Renal pelvis (tissue), 1 donor: ENCODE measurements at regions not wholly inside any gene's neighbourhood (a gene's known extent, or its start where the extent isn't known, plus 50 kb on each side); places are given as distances from the start of the nearest gene placed in this dataset.

Source experiments
- DNase-seq: peaks from one replicate; pipeline ENCODE4 v3.0.0-alpha.2; 2013

DNA sequence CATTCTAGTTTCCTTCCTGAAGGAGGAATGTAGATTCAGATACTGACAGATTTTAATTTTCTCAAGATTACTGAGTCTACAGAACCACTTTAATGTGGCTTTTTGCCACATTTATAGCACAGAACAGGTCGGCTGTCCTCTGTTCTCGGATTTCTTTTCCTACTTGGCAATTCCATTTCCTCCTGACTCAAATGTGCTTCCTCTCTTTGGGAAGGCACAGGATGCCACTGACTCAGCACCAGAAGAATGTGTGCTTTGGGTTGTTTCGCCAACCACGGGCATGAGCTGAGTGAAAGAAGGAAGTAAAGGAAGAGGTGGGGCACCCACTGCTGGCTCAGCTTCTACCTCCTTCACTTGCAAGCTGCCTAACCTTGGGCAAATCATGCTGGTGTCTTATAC is 970.6 kb upstream of the ACVR2A start:
- DNase-seq = no peak

DNA sequence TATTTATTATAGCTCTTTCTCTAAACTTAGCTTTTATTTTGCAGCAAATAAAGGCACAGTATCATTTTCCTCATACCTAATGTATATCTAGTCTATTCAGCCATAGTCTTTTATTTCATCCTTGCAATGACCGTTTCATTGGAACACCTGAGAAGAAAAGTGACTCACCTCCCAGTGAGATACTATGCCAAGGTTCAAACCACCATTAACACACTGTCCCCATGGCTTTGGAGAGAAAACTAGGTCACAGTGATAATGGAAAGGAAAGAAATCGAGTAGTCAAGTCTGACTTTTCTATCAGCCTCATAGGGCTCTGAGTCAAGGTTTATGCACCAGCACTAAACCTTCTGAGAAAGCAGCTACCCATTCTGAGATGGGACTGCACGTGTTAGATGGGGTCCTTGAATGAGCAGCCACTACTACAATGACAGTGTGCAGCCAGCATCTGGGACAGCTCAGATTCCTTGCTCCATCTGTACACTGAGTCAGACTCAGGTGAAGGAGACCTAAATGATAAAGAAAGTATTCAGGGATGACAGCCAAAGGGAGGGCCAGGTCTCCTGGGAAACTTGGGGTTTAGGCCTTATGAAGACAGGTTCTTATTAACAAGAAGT is 971.1 kb upstream of the ACVR2A start:
- no peak for DNase-seq

DNA sequence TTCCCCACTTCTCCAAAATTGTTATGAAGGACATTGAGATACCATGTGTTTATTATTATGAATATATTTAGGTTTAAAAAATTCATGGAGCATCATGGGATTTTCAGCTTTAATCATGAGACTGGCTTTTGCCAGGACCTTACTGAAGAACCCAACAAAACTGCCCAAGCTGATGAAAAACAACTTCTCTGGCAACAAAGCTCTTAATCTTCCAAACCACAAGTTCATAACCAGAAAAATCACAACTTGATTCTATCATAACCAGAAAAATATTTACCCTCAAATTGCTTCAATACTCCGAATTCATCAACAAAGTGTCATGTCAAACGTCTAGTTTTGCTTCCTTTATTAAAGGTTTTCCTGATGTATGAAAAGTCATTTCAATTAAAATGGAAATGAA is 971.8 kb upstream of the ACVR2A start:
- no peak for DNase-seq

DNA sequence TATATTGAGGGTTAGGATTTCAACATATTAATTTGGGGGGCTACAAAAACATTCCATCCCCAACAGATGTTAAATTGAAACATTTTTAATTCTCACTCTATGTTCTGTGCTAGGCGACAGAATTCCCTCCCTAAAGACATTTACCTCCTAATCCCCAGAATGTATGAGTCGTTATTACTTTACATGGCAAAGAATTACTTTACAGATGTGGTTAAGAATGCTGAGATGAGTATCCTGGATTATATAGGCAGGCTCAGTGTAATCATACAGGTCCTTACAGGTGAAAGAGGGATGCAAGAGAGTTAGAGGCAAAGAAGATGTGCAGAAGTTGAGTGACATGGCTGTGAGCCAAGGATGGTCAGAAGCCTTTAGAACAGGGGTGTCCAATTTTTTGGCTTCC is 974.1 kb upstream of the ACVR2A start:
- no peak for DNase-seq

DNA sequence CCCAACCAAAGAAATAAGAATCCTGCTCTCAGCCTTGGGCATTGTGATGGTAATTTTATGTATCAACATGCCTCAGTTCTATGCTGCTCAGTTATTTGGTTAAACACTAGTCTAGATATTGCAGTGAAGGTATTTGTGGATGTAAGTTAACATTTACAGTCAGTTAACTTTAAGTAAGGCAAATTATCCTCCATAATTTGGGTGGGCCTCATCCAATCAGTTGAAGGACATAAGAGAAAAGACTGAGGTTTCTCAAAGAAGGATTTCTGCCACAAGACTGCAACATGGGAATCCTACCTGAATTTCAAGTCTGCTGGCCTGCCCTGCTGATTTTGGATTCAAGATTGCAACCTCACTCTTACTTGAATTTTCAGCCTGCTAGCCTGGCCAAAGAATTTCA is 975.5 kb upstream of the ACVR2A start:
- DNase-seq = no peak

DNA sequence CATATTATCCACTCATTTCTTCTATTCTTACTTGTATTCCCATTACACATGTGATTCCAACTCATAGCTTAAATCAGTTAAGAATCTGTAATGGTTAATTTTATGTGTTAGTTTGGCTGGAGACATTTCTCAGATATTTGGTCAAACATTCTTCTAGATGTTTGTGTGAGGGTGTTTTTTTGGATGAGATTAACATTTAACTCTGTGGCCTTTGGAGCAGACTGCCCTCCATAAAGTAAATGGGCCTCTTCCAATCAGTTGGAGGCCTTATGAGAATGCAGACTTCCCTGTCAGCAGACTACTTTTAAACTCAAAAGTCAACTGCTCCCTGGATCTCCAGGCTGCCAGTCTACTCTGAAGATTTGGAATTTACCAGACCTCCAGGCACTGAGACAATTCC is 976.8 kb upstream of the ACVR2A start:
- DNase-seq = no peak

DNA sequence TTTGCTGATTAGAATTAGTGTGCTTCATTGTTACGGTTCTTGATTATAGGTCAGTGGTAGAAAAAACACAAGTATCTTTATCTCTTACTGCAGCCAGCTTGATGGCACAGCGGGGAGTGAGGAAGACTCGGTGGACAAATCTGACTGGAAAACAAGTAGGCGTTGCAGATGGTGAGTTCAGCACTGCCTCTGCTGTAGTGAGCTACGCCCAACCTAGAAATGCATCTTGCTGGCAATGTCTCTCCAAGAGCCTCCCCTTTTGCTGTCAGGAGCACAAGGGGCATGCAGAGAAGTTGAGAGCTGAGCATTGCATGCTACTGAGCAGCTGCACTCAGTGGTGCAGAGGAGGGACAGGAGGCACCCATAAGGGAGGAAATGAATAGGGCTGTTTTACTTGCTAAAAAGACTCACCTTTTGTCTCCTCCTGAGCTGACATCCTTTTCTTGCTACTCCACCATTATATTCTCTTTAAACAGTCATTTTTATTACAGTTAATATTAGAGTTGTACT is 977.3 kb upstream of the ACVR2A start:
- DNase-seq = no peak

DNA sequence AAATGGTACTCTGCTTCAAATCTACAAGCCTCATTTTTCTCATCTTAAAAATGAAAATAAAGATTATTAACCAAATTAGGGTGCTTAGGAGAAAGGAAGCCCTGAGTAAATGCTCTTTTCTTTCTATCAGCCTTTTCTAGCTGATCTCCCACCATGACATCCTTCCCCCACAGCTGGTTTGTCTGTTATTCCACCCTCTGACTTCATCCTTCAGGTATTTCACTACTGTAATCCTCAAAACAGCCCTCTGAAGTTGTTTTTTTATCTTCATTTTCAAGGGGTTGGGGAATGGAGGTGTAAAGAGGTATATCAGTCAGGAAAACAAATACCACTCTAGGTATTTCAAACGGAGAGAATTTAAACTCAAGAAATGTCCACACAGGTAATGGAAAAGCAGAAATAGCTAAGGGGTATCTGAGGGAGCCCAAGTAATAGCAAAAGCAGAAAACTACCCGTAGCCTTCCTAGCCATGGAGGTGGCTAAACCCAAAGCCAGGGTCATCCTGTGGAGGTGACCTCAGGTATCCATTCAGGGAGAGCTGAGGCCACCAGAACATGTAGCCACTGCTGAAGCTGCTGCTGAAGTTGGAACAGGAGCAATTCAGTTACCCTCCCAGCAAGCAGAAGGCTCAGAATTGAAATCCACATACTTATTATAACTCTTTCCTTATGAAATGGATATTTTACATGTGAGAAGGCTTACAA is 990.9 kb upstream of the ACVR2A start:
- DNase-seq = no peak

DNA sequence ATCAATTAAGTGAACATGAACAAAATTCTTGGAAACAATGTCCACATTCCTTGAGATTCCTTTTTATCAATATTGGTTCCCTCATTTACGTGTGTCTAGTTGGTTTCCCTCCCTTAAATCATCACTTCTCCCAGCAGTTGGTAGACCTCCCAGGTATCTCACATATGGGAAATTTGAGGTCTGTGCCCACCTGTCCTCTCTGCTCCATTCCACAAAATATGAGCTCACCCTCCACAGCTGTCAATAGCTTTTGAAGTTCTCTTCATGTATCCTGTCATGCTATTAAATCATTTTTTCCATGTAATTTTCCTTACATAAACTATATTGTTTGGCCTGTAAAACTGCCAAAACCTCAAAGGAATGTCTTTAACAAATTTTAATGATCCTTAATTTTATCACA is 992.2 kb upstream of the ACVR2A start:
- no peak for DNase-seq

DNA sequence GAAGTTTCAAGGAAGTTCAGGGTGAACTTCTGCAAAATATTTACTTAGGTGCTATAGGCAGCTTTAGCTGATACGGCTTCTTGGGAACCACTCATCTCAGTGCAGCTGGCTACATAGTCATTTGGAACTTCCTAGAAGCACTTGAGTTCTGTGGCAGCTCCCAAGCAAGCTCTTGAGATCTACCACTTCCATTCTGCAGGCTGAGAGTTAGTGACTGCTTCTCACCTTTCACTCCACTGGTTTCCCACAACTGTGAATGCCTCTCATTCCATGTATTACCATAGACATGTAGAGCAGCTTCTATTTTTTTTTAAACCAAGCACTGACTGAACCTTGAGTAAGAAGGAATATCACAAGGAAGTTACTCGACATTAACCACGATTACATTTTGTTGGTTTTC is 994.1 kb upstream of the ACVR2A start:
- DNase-seq = no peak

DNA sequence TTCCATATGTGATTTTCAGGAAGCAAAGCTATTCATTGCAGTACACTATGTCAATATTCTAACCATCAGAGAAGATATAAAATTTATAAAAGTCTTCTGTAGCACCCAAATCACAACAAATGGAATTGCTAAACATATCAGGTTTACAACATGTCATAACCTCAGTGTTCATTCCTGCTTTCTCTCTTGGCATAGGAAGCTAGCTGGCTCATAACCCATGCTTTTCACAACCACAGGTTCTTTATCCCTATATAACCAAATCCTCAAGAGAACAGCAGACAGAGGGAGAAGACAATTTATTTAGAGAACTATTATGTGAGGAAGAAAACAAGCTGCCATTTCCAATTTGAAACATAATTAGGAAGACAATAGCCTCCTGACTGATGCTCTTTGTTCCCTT is 997.0 kb upstream of the ACVR2A start:
- DNase-seq = no peak

DNA sequence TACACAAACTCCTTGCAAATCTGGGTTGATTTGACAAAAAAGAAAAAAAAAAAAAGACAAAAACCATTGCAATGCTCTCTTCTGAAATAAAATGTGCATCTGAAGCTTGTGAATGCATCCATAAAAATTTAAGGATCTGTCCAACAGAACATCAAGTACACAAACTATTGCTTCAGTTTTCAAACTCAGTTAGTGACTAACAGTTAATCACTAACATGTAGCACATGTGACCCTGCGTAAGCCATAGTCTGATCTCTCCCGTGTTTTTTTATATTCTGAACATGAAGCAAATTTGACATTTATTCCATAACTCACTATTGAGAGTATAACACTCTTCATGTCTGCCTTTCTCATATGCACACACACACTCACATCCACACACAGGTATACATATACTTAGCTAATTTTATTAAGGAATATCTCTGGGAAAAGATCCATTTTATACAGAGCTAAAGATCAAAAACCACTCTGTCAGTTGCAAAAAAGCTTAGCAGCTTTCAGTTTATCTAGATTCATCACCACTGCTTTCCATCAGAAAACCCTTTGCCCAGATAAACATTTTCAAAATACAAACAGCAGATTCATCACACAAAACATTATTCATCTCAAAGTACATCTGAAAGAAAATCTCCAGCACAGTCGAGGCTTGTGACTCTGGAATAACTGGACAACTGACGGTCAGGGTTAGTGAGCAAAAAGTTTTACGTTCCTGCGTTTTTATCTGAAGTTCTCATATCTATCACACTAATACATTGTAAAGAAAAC is 1000.4 kb upstream of the ACVR2A start:
- no peak for DNase-seq

DNA sequence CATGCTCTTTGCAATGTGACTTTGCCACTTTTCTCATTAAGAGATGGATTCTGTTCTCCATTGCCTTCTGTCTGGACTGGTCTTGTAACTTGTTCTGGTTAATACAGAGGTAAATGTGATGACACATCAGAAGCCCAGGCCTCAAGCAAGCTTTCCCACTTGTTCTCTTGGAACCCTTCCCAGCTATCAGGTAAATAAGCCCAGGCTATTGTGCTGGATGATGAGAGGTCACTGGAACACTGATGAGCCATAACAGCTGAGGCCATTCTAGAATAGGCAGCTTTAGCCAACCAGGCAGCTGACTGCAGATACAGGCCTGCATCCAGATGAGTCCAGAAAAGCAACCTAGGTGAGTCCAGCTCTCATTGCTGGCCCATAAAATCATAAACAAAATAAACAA is 1007.0 kb upstream of the ACVR2A start:
- DNase-seq = no peak

DNA sequence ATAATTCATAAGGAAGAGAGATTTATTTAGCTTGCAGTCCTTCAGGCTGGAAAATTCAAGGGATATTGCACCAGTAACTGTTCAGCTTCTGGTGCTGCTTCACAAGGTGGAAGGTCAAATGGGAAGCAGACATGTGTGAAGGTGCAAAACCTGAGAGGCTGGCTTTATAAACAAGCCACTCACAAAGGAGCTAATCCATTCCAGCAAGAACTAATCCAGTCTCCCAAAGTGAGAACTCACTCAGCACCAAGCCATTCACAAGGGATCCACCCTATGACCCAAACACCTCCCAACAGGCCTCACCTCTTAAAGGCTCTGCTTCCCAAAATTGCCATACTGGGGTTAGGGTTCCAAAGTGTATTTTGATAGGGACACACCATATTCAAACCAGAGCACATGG is 1018.4 kb upstream of the ACVR2A start:
- DNase-seq = no peak

DNA sequence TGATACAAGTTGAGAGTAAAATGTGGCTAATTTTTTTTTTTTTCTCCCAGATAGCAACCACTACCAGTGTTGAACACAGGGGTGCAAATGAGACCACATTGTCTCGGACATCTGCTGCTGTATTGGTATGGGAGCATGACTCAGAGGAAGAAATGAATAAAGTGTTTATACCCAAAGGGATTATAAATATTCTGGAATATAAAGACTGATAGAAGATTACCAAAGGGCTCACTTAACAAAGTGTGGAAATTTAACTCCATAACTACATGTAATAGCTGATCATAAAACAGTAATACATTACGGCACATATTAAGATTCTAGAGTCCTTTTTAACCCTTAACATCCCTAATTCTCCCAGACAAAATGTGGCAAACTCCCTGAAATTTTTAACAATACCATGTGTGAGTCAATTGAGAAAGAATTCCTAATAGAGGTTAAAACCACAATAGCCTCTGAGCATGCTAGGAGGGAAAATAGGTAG is 1023.0 kb upstream of the ACVR2A start:
- DNase-seq = no peak

DNA sequence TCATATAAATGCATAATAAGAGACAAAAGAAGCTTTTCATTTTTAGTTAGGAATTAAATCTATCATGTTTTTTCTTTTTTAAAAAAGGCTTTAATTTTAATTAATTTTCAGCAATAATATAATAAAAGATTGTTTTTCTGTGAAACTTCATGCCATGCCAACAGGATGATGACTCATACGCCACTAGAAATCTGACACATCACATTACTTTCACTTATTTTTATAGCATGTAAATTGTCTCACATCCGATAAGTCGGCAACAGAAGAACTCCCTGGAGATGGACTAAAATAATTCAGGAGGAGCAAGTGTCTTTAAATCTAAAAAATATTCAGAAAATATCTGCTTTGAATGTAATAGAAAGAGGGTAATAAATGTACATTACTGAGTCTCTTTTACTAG is 1024.2 kb upstream of the ACVR2A start:
- no peak for DNase-seq

DNA sequence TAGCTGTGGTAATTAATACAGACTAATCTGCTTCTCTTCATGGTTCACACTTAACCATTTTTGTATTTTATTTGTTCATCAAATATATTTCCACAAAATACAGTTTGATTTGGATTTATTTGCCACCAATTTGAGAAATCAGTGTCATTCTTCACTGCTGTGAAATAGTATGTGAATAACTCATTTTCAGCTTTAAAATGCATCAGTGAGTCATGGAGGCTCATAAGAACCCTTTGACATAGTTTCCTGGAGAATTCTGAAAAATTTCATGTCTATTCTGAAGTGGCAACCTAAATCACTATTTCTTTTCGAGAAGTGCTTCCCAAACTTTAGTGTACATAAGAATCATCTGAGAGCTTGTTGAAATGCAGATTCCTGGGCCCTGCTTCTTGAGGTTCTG is 1026.7 kb upstream of the ACVR2A start:
- DNase-seq = no peak

DNA sequence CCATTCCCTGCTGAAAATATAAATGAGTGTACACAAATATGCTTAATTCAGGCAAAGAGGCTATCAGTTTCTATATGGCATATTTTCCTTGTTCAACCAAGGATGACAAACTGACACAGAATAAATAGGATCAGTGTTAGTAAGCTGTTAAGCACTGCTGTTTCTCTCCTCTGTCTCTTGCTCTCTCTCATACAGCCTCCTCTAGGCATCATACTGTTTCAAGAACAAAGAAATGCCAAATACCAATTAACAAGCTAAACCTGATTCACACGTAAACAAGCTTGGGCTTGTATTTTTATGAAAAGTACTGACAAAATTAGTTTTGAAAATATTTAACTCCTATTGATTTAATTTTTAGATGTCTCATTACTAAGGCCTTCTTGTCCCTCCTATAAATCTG is 1027.2 kb upstream of the ACVR2A start:
- no peak for DNase-seq

DNA sequence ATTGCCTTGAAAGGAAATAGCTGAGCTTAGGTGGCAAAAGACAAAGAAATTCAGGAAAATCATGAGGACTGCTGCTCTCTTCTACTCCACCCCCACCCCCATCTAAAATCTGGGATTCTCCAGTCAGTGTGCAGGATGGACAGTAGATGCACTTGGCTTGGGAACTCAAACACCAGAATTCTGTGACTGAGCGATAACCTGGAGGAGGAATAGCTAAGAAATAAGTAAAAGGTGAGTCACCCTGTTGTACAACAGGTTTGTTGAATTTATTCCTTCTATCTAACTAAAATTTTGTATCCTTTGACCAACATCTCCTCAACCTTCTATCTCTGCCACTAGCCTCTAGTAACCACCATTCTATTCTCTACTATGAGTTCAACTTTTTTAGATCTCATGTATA is 1029.9 kb upstream of the ACVR2A start:
- DNase-seq = no peak

DNA sequence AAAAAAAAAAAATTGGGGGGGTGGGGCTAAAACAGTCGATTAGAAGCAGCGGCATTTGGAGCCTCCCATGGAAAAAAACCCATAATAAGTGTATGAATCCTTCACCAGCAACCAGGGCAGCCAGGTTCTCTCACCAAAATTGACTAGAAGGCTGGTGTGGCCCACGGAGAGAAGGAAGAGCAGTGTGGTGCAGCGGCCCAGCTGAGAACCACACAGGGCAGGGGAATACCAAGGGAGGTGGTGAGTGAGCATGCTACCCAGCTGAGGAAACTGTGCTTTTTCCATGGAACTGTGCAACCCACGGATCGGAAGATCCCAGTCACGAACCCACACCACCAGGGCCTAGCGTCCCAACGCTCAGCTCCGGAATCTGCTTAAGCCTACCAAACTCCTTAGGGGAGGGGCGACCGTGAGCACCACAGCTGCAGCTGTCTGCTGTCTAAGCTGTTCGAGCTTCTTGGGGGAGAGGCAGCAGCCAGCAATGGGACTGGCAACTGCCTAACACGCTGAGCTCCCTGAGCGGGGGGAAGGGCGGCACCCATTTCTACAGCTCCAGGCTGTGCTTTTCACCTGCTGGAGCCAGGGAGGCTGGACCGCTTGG is 1037.2 kb upstream of the ACVR2A start:
- DNase-seq = no peak

DNA sequence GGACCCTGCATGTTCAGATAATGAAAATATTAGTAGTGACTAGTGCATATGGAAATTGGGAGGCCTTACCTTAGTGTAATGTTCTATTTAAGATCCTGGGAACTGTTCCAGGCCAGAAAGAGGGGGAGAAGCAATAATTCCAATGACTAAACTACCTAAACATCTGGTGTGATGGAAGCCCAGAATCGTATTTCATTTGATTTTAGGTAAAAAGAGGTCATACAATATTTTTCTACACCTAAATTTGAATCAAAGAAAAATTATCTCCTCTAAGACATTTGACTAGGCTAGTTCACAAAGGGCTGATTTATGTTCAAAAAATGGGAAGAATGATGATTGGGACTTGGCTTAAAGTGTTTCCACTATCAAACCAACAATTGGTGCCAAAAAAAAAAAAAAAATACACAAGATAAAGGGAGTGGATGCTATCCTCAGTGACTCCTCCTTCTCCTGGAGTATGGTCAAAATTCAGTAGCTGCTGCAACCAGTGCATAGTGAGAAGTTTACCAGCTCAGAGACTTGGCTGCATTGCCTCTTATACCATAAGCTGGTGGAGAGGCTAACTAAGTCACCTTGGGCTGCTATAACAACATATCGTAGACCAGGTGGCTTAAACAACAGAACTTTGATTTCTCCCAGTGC is 1038.3 kb upstream of the ACVR2A start:
- no peak for DNase-seq

DNA sequence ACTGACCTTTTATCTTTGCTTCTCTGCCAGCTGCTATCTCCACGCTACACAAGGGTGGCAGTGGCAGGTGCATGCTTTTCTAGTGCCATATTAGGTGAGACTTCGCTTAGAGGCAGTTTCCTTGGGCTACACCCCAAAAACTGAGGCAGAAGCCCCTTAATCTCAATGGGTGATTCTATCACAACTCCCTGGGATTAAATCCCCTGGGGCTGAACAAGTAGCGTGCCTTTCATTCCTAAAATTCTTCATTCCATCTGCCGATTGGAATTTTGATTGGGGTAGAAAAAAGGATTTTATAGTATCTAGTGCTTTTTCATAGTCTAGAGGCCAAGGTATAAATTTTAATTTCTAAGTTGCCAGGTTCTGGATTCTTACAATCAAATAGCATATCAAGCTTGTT is 1040.5 kb upstream of the ACVR2A start:
- DNase-seq = no peak
